ENCODE measurements at regions not wholly inside any gene's neighbourhood (a gene's known extent, or its start where the extent isn't known, plus 50 kb on each side); places are given as distances from the start of the nearest gene placed in this dataset.
"Not testable (repeated sequence)": the region's sequence is repeated elsewhere in the genome, so short reads cannot be mapped to it uniquely, and the experiment has no call there.

- no peak for DNase-seq
These were observed 492.6 kb upstream of the TBL1XR1 start for GRCh38 chr3:177689869-177690268.

DNA sequence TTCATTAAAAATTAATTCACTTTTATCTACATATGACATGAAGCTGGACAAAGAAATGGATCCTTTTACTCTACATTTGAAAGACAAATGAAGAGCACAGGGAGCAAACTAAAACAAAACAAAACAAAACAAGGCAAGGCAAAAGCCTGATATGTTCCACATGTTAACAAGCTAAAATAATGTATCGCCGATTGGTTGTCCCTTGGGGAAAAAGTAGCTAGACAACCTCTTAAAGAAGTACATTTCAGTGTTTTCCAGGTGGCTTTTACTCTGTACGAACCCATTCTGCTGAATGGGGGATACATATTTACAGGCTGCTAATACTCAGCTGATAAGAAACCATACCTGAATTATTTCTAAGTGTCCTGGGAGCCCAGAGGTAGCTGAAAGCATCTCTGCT lies 493.0 kb upstream of the TBL1XR1 start:
- DNase-seq, result no peak

DNA sequence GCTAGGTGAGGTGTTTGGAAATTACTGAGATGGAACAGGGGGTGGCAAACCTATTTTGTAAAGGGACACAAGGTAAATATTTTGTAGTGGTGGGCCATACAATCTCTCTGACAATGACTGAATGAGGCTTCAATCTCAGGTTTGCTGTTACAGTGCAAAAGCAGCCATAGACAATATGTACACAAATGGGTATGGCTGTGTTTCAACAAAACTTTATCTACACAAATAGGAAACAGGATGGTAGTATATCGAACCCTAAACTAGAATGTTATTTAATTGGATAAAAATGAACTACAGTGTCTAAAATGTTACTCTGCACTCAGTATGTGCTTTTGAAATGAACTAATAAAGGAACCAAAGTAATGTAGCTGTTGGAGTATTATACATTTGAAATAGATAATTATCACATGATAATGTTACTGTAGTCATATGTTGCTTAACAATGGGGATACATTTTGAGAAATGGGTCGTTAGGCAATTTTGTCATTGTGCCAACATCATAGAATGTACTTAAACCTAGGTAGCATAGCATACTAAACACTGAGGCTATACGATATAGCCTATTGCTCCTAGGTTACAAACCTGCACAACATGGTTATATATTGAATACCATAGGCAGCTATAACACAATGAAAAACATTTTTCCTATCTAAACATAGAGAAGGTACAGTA lies 495.2 kb upstream of the TBL1XR1 start:
- DNase-seq, result no peak

- peak in 3 of 56 donors; percentile 13 to 37 (median 21) for DNase-seq
These were observed 496.5 kb upstream of the TBL1XR1 start for GRCh38 chr3:177693616-177694264.

GRCh38 chr3:177694316-177694715 lies 497.0 kb upstream of the TBL1XR1 start:
- DNase-seq, result no peak

DNA sequence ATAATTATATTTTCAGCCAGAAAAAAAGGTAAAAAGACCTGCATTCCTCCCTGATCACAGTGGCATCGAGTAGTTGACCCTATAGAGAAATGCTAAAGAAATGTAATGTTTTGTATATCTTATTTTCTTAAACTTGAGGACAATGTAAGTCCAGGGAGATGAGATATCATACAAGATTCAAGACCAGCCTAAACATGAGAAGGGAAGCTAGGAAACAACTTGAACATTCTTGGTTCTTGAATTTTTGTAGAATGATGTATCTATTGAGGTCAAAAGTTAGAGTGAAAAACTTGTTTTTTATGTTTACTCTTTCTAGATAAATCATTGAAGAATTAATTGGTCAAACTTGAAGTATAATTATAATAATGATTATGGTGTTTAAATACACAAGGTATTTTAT lies 497.7 kb upstream of the TBL1XR1 start:
- no peak for DNase-seq

DNA sequence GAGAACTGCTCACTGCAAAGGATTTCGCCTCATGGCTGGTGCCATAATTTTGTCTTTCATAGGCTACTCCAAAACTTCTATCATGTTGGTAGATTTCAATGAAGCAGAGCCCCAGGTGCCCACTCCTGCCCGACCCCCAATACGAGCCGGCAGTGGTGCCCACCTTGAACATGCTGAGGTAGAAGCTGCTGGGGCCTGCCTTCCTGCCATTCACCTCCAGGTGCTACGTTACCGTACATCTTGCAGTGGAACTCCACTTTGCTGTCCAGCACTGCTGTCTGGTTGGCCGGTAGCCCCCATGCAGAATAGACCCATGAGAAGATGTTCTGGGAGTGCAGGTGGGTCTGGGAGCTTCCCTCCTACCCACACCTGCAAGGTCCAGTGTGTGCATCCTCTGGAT lies 502.8 kb upstream of the TBL1XR1 start:
- no peak for DNase-seq

DNA sequence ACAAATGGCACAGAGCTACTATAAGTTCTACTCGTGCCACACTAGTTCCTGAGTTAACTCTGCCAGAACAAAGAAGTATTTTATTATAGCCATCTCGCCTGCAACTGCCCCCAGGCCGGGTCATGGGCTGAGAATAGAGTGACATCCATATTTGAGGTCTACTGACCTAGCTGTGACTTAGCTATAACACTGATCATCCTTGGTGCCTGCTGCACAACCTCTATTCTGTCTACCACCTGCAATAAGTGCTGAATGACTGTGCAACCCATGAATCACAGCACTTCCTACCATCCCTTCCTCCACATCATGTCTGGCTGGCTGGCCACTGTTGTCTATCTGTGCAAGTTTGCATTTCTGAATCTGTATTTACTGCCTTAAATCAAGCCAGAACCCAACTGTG lies 506.5 kb upstream of the TBL1XR1 start:
- no peak for DNase-seq

DNA sequence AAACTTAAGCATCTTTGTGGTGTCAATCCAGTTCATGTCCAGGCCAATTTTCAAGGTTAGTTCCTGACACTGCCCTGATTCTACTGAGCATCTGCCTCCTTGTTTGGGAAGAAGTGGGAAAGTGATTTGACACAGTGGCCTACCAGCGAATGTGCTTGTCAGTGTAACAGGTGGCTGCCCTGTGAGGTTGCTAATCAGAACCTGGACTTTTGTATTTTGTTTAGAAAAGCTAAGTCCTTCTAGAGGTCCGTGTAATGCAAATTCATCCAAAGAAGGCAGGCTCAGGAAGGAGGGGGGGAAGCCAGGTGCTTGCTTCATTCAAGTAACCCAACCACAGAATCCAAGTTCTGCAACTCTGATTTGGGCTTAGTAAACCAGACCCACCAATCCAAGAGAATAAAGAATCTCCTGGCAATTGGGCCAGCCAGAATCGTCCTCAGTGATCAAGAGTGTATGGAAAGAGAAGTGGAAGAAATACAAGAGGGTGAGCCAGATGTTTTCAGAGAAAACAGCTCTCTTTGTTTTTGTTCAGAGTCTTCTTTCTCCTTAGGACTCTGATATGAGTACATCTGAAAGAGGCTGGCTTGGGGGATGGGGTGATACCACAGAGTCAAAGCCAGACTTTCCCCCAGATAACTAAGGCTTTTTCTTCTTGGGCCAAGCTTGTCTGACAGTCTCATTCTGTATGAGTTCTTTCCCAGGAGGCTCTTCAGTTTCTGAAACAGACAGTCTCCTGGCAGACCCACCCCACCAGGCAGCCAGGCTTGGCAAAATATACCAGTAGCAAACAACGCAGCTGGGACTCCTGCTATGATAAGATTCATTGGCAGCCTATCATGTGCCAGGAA lies 508.9 kb upstream of the TBL1XR1 start:
- DNase-seq, result peak in 11 of 56 donors; percentile 1 to 40 (median 24)

DNA sequence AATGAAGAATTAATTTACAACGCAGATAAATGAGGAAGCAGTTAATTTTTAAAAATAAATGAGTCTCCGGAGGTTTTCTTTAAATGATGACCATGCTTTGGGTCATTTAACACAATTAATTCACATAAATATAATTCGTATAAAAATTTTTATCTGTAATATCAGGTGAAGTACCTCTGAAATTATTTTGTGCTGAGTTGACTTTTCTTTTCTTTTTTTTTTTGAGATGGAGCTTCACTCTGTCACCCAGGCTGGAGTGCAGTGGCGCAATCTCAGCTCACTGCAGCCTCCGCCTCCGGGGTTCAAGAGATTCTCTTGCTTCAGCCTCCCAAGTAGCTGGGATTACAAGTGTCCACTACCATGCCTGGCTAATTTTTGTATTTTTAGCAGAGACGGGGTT lies 512.2 kb upstream of the TBL1XR1 start:
- DNase-seq, result not testable (repeated sequence)

- DNase-seq, result no peak
These were observed 513.2 kb upstream of the TBL1XR1 start for GRCh38 chr3:177710506-177710905.

GRCh38 chr3:177711637-177712036 lies 514.4 kb upstream of the TBL1XR1 start:
- no peak for DNase-seq

DNA sequence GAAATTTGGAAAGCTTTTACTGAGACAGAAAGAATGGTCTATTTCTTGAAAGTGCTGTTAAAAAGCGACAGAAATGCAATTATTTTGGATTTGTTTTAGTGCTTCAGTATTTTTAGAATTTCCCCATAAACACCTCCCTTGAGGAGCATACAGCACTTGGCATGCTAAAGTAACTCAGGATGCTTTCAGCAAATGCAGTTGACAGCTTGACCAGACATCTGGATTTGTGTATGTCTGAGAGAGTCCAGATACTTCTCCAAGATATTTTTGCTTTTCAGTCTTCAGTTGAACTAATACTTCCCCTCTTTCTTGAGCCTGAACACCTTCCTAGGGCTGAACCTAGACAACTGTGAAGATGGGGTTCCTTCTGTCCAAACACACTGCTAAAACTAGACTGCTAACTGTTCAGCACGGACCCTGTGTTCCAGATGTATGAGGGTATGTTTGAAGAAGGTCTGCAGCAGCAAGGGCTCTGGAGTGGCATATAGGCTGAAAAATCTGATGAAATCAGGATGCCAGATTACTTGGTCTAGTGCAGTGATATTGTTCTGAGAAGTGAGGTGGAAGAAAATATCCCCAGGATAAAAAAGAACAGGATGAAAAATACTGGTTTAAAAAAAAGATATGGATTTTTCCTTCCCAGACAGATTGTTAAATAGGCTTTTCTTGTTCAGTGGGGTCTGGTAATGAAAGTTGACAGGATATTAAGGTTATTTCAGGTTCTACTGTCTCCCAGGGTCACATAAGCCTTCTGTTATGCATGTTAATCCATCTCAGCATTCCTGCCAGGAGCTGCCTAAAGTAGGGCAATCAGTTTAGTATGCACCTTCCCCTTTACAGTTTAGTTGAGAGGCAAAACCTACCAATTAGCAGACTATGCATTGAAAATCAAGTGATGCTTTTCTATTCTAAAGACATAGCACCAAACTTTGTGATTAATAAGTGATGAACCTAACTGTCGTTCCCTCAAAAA lies 516.9 kb upstream of the TBL1XR1 start:
- DNase-seq, result no peak

DNA sequence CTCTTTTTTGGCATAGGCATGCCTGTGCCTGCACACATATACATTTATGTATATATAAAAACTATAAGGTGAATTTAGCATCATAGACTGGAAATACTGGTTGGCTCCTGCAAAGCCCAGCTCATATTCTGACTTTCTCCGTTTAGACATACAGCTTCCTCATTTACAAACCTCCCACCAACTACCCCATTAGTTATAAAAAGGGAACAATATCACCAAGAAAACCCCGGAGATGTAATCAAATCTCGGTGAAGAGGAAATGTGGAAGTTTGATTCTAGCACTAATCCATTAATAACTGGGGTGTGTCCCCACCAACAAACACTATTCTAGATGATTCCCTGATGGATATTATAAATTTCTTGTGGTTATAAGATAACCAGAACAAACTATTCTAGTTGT lies 517.7 kb upstream of the TBL1XR1 start:
- no peak for DNase-seq

DNA sequence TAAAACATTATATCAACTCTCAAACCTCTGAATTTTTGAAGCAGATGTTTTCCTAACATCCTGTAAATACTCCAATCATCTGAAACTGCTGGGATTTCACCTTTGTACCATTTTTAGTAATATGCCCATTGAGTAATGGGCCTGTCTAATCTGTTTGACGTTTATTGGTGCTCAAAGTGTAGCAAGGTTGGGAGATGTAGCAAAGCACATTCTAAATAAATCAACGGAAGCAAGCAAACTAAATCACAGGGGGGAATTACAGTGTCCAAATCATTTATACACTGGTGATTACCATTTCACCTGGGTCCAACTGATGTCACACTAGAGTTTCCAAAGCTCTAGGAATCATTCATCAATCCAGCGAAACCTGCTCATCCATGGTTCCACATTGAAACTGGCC lies 518.7 kb upstream of the TBL1XR1 start:
- DNase-seq, result no peak

- not testable (repeated sequence) for DNase-seq
These were observed 523.6 kb upstream of the TBL1XR1 start for GRCh38 chr3:177720927-177721326.

DNA sequence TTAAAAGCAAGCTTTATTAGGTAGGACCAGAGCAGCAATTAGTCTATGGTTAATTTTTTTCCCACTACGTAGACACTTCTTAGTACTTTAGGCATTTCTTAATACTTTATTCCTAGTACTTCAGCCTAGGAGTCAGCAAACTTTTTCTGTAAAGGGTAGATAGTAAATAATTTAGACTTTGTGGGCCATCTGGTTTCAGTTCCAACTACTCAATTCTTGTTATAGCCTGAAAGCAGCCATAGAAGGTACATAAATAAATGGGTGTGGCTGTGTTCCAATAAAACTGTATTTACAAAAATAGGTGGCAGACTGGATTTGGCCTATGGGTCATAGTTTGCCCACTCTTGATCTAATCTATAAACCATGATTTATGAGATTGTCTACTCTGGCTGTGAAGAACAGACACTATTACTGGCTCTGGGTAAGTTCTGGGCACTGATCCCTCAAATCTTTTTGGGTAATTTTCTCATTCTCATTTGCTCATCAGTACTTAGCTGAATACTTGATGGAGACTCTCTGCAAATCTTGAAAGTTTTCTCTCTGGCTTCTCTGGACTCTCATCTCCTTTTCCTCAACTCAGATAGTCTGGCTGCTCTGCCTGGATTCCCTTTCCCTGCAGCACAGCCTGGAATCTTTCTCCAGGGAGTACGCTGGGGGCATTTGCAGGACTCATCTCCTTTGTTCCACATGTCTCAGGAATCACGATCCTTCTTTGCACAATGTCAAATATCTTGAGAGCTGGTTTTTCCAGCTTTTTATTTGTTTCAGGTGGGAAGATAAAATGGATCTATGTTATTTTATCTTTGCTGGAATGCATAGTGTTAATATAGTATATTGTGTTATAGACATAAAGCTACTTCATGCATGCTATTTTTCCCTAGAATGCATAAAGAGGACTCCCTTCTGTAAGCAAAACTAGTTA lies 524.8 kb upstream of the TBL1XR1 start:
- DNase-seq, result no peak

- peak in 15 of 56 donors; percentile 1 to 36 (median 12) for DNase-seq
These were observed 526.8 kb upstream of the TBL1XR1 start for GRCh38 chr3:177724020-177724638.

DNA sequence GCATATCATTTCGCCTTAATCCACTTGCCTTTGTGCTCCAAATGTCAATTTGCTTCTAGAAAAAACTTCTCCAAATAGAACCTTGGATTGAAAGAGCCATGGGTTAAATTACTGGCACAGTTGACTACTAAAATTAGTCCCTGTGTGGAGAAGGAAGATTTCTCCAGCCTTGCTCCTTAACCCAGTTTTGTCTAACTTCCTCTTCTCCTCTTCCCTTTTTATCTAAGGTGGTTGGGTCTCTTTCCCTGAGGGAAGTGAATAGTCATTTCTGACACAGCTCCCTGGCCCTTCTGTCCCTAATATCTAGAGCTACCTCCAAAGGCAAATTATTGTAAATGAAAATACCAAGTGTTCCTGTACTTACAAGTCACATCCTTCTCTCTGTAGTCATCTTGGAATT lies 527.9 kb upstream of the TBL1XR1 start:
- no peak for DNase-seq

GRCh38 chr3:177726807-177727206 lies 529.5 kb upstream of the TBL1XR1 start:
- no peak for DNase-seq
